Breast epithelium (tissue), 3 donors: ENCODE measurements at regions not wholly inside any gene's neighbourhood (a gene's known extent, or its start where the extent isn't known, plus 50 kb on each side); places are given as distances from the start of the nearest gene placed in this dataset.

ENCODE experiments used
- POLR2A ChIP-seq: fragments of 450-650 bp; IDR thresholded peaks from one replicate; pipeline ENCODE4 v1.6.1; 2016; ENCODE audit warnings: antibody characterized with exemption, mild to moderate bottlenecking, moderate library complexity
- POLR2AphosphoS5 ChIP-seq, 3 donors: sonication (generic); formaldehyde crosslinking; IDR thresholded peaks; one replicate each; pipeline ENCODE4 v1.6.1; 2017; ENCODE audit warnings: antibody characterized with exemption in 3 of 3
- TF ChIP-seq, protein P1 (sequence below), 3 donors: fragments of 450-650 bp; IDR thresholded peaks; one replicate each; pipeline ENCODE4 v1.5.1; 2016 to 2017; ENCODE audit warnings: antibody characterized with exemption in 3 of 3, mild to moderate bottlenecking in 3 of 3, moderate library complexity in 3 of 3

- TF ChIP-seq POLR2A (no peak), POLR2AphosphoS5 (IDR thresholded peaks at IDR 0.05) (no peak)
- TF ChIP-seq, protein P1, sequence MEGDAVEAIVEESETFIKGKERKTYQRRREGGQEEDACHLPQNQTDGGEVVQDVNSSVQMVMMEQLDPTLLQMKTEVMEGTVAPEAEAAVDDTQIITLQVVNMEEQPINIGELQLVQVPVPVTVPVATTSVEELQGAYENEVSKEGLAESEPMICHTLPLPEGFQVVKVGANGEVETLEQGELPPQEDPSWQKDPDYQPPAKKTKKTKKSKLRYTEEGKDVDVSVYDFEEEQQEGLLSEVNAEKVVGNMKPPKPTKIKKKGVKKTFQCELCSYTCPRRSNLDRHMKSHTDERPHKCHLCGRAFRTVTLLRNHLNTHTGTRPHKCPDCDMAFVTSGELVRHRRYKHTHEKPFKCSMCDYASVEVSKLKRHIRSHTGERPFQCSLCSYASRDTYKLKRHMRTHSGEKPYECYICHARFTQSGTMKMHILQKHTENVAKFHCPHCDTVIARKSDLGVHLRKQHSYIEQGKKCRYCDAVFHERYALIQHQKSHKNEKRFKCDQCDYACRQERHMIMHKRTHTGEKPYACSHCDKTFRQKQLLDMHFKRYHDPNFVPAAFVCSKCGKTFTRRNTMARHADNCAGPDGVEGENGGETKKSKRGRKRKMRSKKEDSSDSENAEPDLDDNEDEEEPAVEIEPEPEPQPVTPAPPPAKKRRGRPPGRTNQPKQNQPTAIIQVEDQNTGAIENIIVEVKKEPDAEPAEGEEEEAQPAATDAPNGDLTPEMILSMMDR (IDR thresholded peaks at IDR 0.05), result no peak
These were observed 80.0 kb upstream of the RORA start for GRCh38 chr15:61309031-61309511.
